ENCODE measurements at regions not wholly inside any gene's neighbourhood (a gene's known extent, or its start where the extent isn't known, plus 50 kb on each side); places are given as distances from the start of the nearest gene placed in this dataset.

- intact Hi-C loops (cut with DNase I; ENCODE audit: low total_unique reads) = no loop called here
- WGBS, 2 donors (ENCODE audit: low coverage in 1 of 2) = 75 to 80% methylated on average over 1 to 3 of the region's 3 CpGs
- TF ChIP-seq POLR2A (IDR thresholded peaks at IDR 0.05) = no peak
- no peak for TF ChIP-seq POLR2AphosphoS5 (IDR thresholded peaks at IDR 0.05)
- TF ChIP-seq EP300 (IDR thresholded peaks at IDR 0.05; ENCODE audit: low read depth) = no peak
Measured at GRCh38 chr2:7598402-7598801, 681.2 kb downstream of the RNF144A start.

GRCh38 chr2:7599462-7600258 lies 682.4 kb downstream of the RNF144A start:
- Histone ChIP-seq H3K9me3 (no peaks in the 10 kb centered on the region), H3K27ac (no peak overlapping the region), H3K4me3 (no peak overlapping the region), H3K4me1 (no peaks in the 10 kb centered on the region), H3K27me3 (no peaks in the 10 kb centered on the region), H3K36me3 (no peaks in the 10 kb centered on the region)
- in situ Hi-C loops (cut with MboI; ENCODE audit: low pct_ligation_motif_present in 1 of 4, low pct_unique_long_range_greater_than_20kb in 1 of 4, low sequenced_read_pairs in 3 of 4) (no loop called here), intact Hi-C loops (cut with DNase I; ENCODE audit: low total_unique reads) (no loop called here)
- whole genome bisulfite sequencing, 2 donors (ENCODE audit: low coverage in 1 of 2) = 94 to 95% methylated on average over 14 to 24 of the region's 24 CpGs
- no peak for DNase-seq
- TF ChIP-seq CTCF (IDR thresholded peaks at IDR 0.05) (no peak), EP300 (IDR thresholded peaks at IDR 0.05; ENCODE audit: low read depth) (no peak), POLR2AphosphoS5 (IDR thresholded peaks at IDR 0.05) (no peak), POLR2A (IDR thresholded peaks at IDR 0.05) (no peak)

More at GRCh38 chr2:7598402-7598801, 681.2 kb downstream of the RNF144A start:
- Histone ChIP-seq H3K27me3 (no peaks in the 10 kb centered on the region), H3K27ac (no peak overlapping the region), H3K4me3 (no peak overlapping the region), H3K4me1 (no peaks in the 10 kb centered on the region), H3K9me3 (no peaks in the 10 kb centered on the region), H3K36me3 (no peaks in the 10 kb centered on the region)
- in situ Hi-C loops (cut with MboI; ENCODE audit: low pct_ligation_motif_present in 1 of 4, low pct_unique_long_range_greater_than_20kb in 1 of 4, low sequenced_read_pairs in 3 of 4) = no loop called here
- no peak for DNase-seq

GRCh38 chr2:7601990-7602389 lies 684.8 kb downstream of the RNF144A start:
- H3K4me1 ChIP-seq = no peaks in the 10 kb centered on the region
- no peaks in the 10 kb centered on the region for H3K9me3 ChIP-seq
- TF ChIP-seq CTCF (IDR thresholded peaks at IDR 0.05) (no peak), POLR2AphosphoS5 (IDR thresholded peaks at IDR 0.05) (no peak), POLR2A (IDR thresholded peaks at IDR 0.05) (no peak), EP300 (IDR thresholded peaks at IDR 0.05; ENCODE audit: low read depth) (no peak)
- H3K36me3 ChIP-seq = no peaks in the 10 kb centered on the region
- in situ Hi-C loops (cut with MboI; ENCODE audit: low pct_ligation_motif_present in 1 of 4, low pct_unique_long_range_greater_than_20kb in 1 of 4, low sequenced_read_pairs in 3 of 4) (no loop called here), intact Hi-C loops (cut with DNase I; ENCODE audit: low total_unique reads) (no loop called here)
- no peak for DNase-seq
- 41 to 64% methylated on average over 1 of the region's 1 CpG for WGBS, 2 donors (ENCODE audit: low coverage in 1 of 2)
- no peak overlapping the region for H3K4me3 ChIP-seq
- no peak overlapping the region for H3K27ac ChIP-seq
- H3K27me3 ChIP-seq = no peaks in the 10 kb centered on the region

- intact Hi-C loops (cut with DNase I; ENCODE audit: low total_unique reads) (no loop called here), in situ Hi-C loops (cut with MboI; ENCODE audit: low pct_ligation_motif_present in 1 of 4, low pct_unique_long_range_greater_than_20kb in 1 of 4, low sequenced_read_pairs in 3 of 4) (no loop called here)
- 85% methylated on average over 3 of the region's 3 CpGs; no CpG with 5 or more reads in 1 of the 2 donors for WGBS, 2 donors (ENCODE audit: low coverage in 1 of 2)
- Histone ChIP-seq H3K27me3 (no peaks in the 10 kb centered on the region), H3K4me3 (no peak overlapping the region), H3K36me3 (no peaks in the 10 kb centered on the region), H3K9me3 (no peaks in the 10 kb centered on the region), H3K4me1 (no peaks in the 10 kb centered on the region), H3K27ac (no peak overlapping the region)
- no peak for TF ChIP-seq POLR2AphosphoS5 (IDR thresholded peaks at IDR 0.05)
- TF ChIP-seq EP300 (IDR thresholded peaks at IDR 0.05; ENCODE audit: low read depth) = no peak
- DNase-seq = no peak
Measured at GRCh38 chr2:7604456-7604855, 687.2 kb downstream of the RNF144A start.

GRCh38 chr2:7607441-7608173 lies 690.4 kb downstream of the RNF144A start:
- TF ChIP-seq EP300 (IDR thresholded peaks at IDR 0.05; ENCODE audit: low read depth) (no peak), POLR2A (IDR thresholded peaks at IDR 0.05) (no peak), CTCF (IDR thresholded peaks at IDR 0.05) (no peak), POLR2AphosphoS5 (IDR thresholded peaks at IDR 0.05) (no peak)
- no peak for DNase-seq

More at GRCh38 chr2:7607441-7608173, 690.4 kb downstream of the RNF144A start:
- Histone ChIP-seq H3K36me3 (no peaks in the 10 kb centered on the region), H3K27me3 (no peaks in the 10 kb centered on the region), H3K4me3 (no peak overlapping the region), H3K27ac (no peak overlapping the region), H3K4me1 (no peaks in the 10 kb centered on the region), H3K9me3 (no peaks in the 10 kb centered on the region)
- in situ Hi-C loops (cut with MboI; ENCODE audit: low pct_ligation_motif_present in 1 of 4, low pct_unique_long_range_greater_than_20kb in 1 of 4, low sequenced_read_pairs in 3 of 4) (no loop called here), intact Hi-C loops (cut with DNase I; ENCODE audit: low total_unique reads) (no loop called here)
- WGBS, 2 donors (ENCODE audit: low coverage in 1 of 2) = 70 to 78% methylated on average over 8 of the region's 8 CpGs
